GM12865 (cell line): ENCODE measurements at regions not wholly inside any gene's neighbourhood (a gene's known extent, or its start where the extent isn't known, plus 50 kb on each side); places are given as distances from the start of the nearest gene placed in this dataset.
"Not testable (repeated sequence)": the region's sequence is repeated elsewhere in the genome, so short reads cannot be mapped to it uniquely, and the experiment has no call there.

Source experiments
- DNase-seq: peaks from one replicate; pipeline ENCODE4 v3.0.0; 2010; ENCODE audit warnings: low read depth
- H3K4me3 ChIP-seq: 2 replicates; pipeline ENCODE4 v1.5.1; 2011; ENCODE audit warnings: mild to moderate bottlenecking, low read depth, low read length, control low read depth
- TF ChIP-seq, protein P1 (sequence below): IDR thresholded peaks from 2 replicates; pipeline ENCODE4 v1.5.1; 2011; ENCODE audit warnings: low read length, control low read depth, low read depth, inconsistent platforms; ENCODE audit not compliant: insufficient read depth; ENCODE audit errors: missing control alignments

DNA sequence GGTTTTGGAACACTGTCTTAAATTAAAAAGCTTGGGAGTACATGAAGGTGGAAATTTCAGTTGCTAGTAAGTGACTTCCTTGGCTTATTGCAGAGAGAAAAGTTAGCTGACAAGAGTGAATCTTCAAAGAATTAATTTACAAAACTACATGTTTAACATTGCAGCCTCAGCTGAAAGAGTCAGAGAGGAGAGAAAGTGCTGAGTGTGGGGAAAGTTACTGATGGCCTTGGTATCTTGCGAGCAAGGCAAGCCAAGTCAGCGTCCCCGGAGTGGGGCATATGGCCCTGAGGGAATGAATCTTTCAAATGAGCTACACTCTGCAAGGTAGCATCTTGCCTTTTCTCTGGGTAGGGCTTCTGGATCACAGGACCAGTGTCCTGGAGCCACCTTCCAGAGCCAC is 131.3 kb downstream of the LPIN1 start:
- no peak overlapping the region for H3K4me3 ChIP-seq
- TF ChIP-seq, protein P1, sequence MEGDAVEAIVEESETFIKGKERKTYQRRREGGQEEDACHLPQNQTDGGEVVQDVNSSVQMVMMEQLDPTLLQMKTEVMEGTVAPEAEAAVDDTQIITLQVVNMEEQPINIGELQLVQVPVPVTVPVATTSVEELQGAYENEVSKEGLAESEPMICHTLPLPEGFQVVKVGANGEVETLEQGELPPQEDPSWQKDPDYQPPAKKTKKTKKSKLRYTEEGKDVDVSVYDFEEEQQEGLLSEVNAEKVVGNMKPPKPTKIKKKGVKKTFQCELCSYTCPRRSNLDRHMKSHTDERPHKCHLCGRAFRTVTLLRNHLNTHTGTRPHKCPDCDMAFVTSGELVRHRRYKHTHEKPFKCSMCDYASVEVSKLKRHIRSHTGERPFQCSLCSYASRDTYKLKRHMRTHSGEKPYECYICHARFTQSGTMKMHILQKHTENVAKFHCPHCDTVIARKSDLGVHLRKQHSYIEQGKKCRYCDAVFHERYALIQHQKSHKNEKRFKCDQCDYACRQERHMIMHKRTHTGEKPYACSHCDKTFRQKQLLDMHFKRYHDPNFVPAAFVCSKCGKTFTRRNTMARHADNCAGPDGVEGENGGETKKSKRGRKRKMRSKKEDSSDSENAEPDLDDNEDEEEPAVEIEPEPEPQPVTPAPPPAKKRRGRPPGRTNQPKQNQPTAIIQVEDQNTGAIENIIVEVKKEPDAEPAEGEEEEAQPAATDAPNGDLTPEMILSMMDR: no peak
- DNase-seq: no peak

DNA sequence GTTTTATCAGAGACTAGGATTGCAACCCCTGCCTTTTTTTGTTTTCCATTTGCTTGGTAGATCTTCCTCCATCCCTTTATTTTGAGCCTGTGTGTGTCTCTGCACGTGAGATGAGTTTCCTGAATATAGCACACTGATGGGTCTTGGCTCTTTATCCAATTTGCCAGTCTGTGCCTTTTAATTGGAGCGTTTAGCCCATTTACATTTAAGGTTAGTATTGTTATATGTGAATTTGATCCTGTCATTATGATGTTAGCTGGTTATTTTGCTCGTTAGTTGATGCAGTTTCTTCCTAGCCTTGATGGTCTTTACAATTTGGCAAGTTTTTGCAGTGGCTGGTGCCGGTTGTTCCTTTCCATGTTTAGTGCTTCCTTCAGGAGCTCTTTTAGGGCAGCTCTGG is 138.8 kb downstream of the LPIN1 start:
- H3K4me3 ChIP-seq, DNase-seq: not testable (repeated sequence)

DNA sequence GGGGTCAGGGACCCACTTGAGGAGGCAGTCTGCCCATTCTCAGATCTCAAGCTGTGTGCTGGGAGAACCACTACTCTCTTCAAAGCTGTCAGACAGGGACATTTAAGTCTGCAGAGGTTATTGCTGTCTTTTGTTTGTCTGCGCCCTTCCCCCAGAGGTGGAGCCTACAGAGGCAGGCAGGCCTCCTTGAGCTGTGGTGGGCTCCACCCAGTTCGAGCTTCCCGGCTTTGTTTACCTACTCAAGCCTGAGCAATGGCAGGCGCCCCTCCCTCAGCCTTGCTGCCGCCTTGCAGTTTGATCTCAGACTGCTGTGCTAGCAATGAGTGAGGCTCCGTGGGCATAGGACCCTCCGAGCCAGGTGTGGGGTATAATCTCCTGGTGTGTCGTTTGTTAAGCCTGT is 140.5 kb downstream of the LPIN1 start:
- not testable (repeated sequence) for DNase-seq, H3K4me3 ChIP-seq

DNA sequence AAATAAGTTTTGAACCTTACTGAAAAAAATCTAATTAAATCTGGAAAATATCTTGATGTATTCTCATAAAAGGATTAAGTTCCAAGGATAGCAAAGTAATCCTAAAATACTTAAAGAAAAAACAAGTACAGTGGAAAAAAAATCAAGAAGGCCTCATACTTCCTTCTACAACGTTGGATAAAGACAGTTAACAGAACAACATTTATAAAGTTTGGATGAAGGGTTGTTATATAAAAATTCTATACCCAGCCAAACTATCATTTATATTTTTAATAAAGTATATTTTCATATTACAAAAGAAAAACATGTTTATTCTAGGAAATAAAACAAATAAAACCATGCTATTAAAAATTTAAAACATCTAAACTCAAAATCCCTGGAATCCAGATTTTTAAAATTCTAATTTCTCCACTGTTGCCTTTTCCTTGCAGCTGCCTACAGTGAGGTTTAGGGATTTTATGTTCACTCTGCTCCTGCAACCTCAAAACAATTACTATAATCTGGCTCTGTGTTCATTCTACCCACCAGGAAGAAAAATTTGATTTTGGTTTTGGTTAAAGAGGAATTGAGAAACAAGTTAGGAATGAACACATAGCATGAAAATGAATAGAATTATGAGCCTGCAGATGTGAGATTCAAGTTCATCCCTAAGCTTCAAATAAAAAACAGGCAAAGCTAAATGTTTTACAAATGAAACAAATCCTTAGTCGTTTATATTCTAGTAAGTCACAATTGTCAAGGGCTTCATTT is 142.8 kb downstream of the LPIN1 start:
- no peak overlapping the region for H3K4me3 ChIP-seq
- TF ChIP-seq, protein P1: no peak
- DNase-seq: no peak

DNA sequence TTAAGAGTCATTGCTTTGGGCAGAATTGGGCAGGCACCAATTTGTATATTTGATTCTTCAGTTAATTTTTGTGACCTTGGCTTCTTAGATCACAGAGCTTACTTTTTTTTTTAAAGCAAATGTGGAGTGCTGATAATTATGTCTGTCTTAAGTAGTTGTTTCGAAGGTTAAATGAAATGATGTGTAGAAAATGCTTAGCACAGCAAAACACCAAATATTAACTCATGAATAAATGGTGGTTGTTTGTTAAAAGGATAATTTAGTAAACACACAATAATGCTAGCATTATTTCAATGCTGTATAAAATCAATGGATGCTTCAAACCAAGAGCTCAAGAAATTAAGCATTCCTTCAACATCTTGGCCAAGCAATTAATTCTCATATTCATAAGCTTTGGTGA is 143.4 kb downstream of the LPIN1 start:
- no peak for DNase-seq
- TF ChIP-seq, protein P1: no peak
- no peak overlapping the region for H3K4me3 ChIP-seq

DNA sequence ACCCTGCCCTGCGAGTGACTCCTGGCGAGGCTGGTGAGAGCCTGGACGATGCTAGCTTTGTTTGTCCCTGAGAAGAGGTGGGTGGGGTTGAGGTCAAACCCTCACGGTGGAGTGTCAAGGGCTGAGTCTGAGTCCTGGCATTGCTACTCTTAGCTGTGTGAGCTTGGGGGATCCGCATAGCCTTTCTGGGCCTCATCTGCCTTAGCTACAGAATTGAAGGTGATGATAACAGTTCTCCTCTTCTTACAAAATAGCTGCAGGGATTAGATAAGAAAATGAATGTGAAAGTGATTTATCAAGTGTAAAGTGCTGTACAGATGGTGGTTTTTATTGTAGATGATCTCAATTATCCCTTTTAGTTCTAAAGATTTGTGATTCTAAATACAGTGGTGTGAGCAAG is 144.6 kb downstream of the LPIN1 start:
- H3K4me3 ChIP-seq: no peak overlapping the region
- TF ChIP-seq, protein P1: no peak
- no peak for DNase-seq

DNA sequence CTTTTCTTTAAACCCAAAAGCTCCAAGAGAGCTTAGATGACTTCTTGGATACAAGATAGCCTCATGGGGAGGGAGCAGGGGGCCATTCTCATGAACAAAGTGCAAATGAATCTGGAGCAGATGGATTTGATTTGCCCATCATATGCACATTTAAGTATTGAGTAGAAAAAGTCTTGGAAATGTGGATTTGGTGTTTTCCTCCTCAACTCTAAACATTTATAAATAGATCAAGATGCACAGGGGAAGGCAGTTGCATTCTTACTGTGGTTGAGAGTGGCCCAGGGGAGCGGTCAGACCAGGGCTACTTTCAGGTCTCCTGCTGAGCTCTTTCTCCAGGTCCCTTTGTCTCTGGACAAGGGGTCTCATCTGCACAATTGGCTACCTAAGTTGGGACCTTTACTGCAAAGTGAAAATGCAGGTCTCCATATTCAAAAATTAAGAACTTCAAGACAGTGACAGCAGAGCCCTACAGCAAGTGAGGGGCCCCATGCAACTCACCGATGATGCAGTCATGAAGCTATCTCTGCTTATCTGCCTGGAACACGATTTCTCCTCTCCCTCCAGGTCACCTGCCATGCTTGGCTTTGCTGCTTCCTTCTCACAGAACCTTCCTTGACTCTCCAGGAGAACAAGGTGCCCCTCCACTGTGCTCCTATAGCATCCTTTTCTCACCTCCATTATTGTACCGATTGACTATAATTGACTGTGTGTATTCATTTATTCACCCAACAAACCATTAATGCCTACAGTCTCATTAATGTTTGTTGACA is 145.4 kb downstream of the LPIN1 start:
- no peak for DNase-seq
- TF ChIP-seq, protein P1: no peak

DNA sequence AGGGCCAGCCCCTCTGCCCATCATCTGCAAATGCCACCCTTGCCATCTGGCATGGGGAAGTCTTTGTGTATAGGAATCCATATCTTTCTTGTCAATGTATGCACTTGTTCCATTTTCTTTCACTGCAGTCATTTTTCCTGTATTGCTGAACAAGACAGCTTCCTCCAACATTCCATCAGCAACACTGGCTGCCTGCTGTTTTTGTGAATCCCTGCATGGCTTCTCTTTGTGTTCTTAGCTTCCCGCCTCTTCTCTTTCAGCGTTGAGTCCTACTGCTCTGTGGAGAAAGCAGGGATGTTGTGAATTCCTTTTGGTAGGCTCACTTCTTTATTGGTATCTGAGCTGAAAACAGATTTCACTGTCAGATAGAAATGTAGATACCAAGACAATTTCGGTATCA is 150.0 kb downstream of the LPIN1 start:
- TF ChIP-seq, protein P1: no peak
- no peak overlapping the region for H3K4me3 ChIP-seq
- no peak for DNase-seq

More for the DNA sequence above, 145.4 kb downstream of the LPIN1 start:
- H3K4me3 ChIP-seq: no peak overlapping the region
